ENCODE measurements at regions not wholly inside any gene's neighbourhood (a gene's known extent, or its start where the extent isn't known, plus 50 kb on each side); places are given as distances from the start of the nearest gene placed in this dataset.

- TF ChIP-seq POLR2AphosphoS5 (IDR thresholded peaks at IDR 0.05) (no peak), POLR2A (IDR thresholded peaks at IDR 0.05) (no peak), CTCF (IDR thresholded peaks at IDR 0.05) (no peak)
- Histone ChIP-seq H3K4me3 (no peak overlapping the region), H3K27me3 (peaks cover 0 to 30% of the 10 kb centered on the region in 2 donors), H3K36me3 (no peaks in the 10 kb centered on the region), H3K4me1 (no peaks in the 10 kb centered on the region), H3K27ac (no peak overlapping the region), H3K9me3 (no peaks in the 10 kb centered on the region)
- intact Hi-C loops (cut with DNase I; ENCODE audit: low total_unique reads), result no loop called here
- no peak for DNase-seq (ENCODE audit: low spot score in 2 of 2)
These were observed 93.8 kb upstream of the PPP1R26 start for GRCh38 chr9:135385793-135386192.

GRCh38 chr9:135387976-135388375, 91.6 kb upstream of the PPP1R26 start:
- intact Hi-C loops (cut with DNase I; ENCODE audit: low total_unique reads), result loop anchor here (1.0 kb wide), 1 partner anchor 32 kb away; no protein-coding TSS in a partner anchor

GRCh38 chr9:135388530-135388929, 91.1 kb upstream of the PPP1R26 start:
- H3K9me3 ChIP-seq, result no peaks in the 10 kb centered on the region
- H3K36me3 ChIP-seq, result no peaks in the 10 kb centered on the region
- H3K4me3 ChIP-seq, result no peak overlapping the region
- no peak overlapping the region for H3K27ac ChIP-seq
- H3K27me3 ChIP-seq, result peaks cover 0 to 21% of the 10 kb centered on the region in 2 donors
- intact Hi-C loops (cut with DNase I; ENCODE audit: low total_unique reads), result loop anchor here (1.0 kb wide), 1 partner anchor 32 kb away; no protein-coding TSS in a partner anchor
- TF ChIP-seq CTCF (IDR thresholded peaks at IDR 0.05) (no peak), POLR2A (IDR thresholded peaks at IDR 0.05) (no peak), POLR2AphosphoS5 (IDR thresholded peaks at IDR 0.05) (no peak)
- H3K4me1 ChIP-seq, result no peaks in the 10 kb centered on the region
- DNase-seq (ENCODE audit: low spot score in 2 of 2), result no peak

More at GRCh38 chr9:135387976-135388375, 91.6 kb upstream of the PPP1R26 start:
- Histone ChIP-seq H3K27ac (no peak overlapping the region), H3K4me1 (no peaks in the 10 kb centered on the region), H3K36me3 (no peaks in the 10 kb centered on the region), H3K9me3 (no peaks in the 10 kb centered on the region), H3K27me3 (peaks cover 0 to 24% of the 10 kb centered on the region in 2 donors), H3K4me3 (no peak overlapping the region)
- DNase-seq (ENCODE audit: low spot score in 2 of 2), result no peak
- TF ChIP-seq POLR2A (IDR thresholded peaks at IDR 0.05) (no peak), CTCF (IDR thresholded peaks at IDR 0.05) (no peak), POLR2AphosphoS5 (IDR thresholded peaks at IDR 0.05) (no peak)

GRCh38 chr9:135391759-135392158, 87.8 kb upstream of the PPP1R26 start:
- no peak for DNase-seq (ENCODE audit: low spot score in 2 of 2)
- Histone ChIP-seq H3K4me3 (no peak overlapping the region), H3K9me3 (peaks cover 13 to 16% of the 10 kb centered on the region in 2 donors), H3K27me3 (peaks cover 0 to 15% of the 10 kb centered on the region in 2 donors), H3K4me1 (no peaks in the 10 kb centered on the region), H3K36me3 (no peaks in the 10 kb centered on the region), H3K27ac (peak overlapping the region in 1 of 2 donors; percentile 19)
- TF ChIP-seq POLR2A (IDR thresholded peaks at IDR 0.05) (no peak), CTCF (IDR thresholded peaks at IDR 0.05) (no peak), POLR2AphosphoS5 (IDR thresholded peaks at IDR 0.05) (no peak)
- intact Hi-C loops (cut with DNase I; ENCODE audit: low total_unique reads), result no loop called here

- no peak overlapping the region for H3K4me3 ChIP-seq
- intact Hi-C loops (cut with DNase I; ENCODE audit: low total_unique reads), result no loop called here
- peak overlapping the region; percentile 41 to 58 for H3K27ac ChIP-seq
- DNase-seq (ENCODE audit: low spot score in 2 of 2), result peak in 1 of 2 donors; percentile 23
- H3K27me3 ChIP-seq, result peaks cover 0 to 15% of the 10 kb centered on the region in 2 donors
- no peaks in the 10 kb centered on the region for H3K36me3 ChIP-seq
- TF ChIP-seq CTCF (IDR thresholded peaks at IDR 0.05), result no peak
- TF ChIP-seq POLR2A (IDR thresholded peaks at IDR 0.05), result no peak
- no peak for TF ChIP-seq POLR2AphosphoS5 (IDR thresholded peaks at IDR 0.05)
- no peaks in the 10 kb centered on the region for H3K4me1 ChIP-seq
- peaks cover 14 to 17% of the 10 kb centered on the region in 2 donors for H3K9me3 ChIP-seq
These were observed 87.1 kb upstream of the PPP1R26 start for GRCh38 chr9:135392511-135392910.

Data from breast epithelium (tissue), 4 donors.